Ishikawa (cell line): ENCODE measurements at regions not wholly inside any gene's neighbourhood (a gene's known extent, or its start where the extent isn't known, plus 50 kb on each side); places are given as distances from the start of the nearest gene placed in this dataset.

ENCODE experiments used
- CEBPB ChIP-seq: IDR thresholded peaks from 2 replicates; pipeline ENCODE4 v1.6.1; 2012
- CREB1 ChIP-seq: IDR thresholded peaks from 2 replicates; pipeline ENCODE4 v1.6.1; 2012; ENCODE audit warnings: low read depth
- EGR1 ChIP-seq: IDR thresholded peaks from 2 replicates; pipeline ENCODE4 v1.6.1; 2012
- EP300 ChIP-seq: IDR thresholded peaks from 2 replicates; pipeline ENCODE4 v1.6.1; 2012; ENCODE audit warnings: borderline replicate concordance
- FOXM1 ChIP-seq: IDR thresholded peaks from 2 replicates; pipeline ENCODE4 v1.6.1; 2012; ENCODE audit warnings: low read depth, borderline replicate concordance
- NFIC ChIP-seq: IDR thresholded peaks from 2 replicates; pipeline ENCODE4 v1.6.1; 2012
- RAD21 ChIP-seq: IDR thresholded peaks from 2 replicates; pipeline ENCODE4 v1.6.1; 2012; ENCODE audit warnings: low read depth
- TAF1 ChIP-seq: IDR thresholded peaks from 2 replicates; pipeline ENCODE4 v1.6.1; 2012; ENCODE audit warnings: low read depth, mild to moderate bottlenecking
- TCF12 ChIP-seq: IDR thresholded peaks from 2 replicates; pipeline ENCODE4 v1.6.1; 2012; ENCODE audit warnings: low read depth
- TEAD4 ChIP-seq: IDR thresholded peaks from 2 replicates; pipeline ENCODE4 v1.6.1; 2012
- YY1 ChIP-seq: IDR thresholded peaks from 2 replicates; pipeline ENCODE4 v1.6.1; 2012; ENCODE audit warnings: low read depth
- ZBTB7A ChIP-seq: IDR thresholded peaks from 2 replicates; pipeline ENCODE4 v1.6.1; 2012; ENCODE audit warnings: low read depth
- TF ChIP-seq, protein P1 (sequence below): IDR thresholded peaks from 2 replicates; pipeline ENCODE4 v1.6.1; 2012
- TF ChIP-seq, protein P2 (sequence below): IDR thresholded peaks from 2 replicates; pipeline ENCODE4 v1.6.1; 2012
- TF ChIP-seq, protein P3 (sequence below): IDR thresholded peaks from 2 replicates; pipeline ENCODE4 v1.6.1; 2012; ENCODE audit warnings: low read depth, mild to moderate bottlenecking

DNA sequence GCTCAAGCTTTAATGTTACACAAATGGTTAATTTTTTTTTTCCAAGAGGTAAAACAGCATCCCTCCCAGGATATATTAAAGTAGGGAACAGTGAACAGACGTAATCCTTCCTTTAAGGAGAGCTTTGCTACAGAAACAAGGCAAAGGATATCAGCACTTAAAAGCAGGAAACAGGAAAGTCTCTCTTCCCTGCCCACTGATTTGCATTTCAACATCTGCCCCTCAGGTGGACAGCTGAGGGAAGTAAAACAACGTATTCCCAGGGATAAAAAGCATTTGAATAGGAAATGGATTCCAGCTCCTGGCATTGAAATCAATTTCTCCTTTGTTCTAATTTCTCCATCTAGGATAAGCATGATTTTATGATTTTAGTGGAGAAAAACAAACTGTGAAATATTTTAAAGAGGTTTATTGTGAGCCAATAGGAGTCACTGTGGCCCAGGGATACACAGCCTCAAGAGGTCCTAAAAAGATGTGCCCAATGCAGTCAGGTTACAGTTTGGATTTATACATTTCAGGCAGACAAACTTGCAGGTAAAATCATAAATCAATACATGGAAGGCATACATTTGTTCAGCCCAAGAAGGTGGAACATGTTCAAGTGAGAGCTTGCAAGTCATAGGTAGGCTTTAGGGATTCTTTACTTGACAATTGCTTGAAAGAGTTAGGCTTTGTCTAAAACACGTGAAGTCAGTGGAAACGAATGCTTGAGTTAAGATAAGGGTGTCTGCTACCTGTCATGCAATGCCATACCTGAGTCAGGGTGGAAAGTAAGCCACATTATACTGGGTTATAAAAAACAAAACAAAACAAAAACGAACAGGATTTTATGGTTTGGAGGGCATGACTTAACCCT, 286.2 kb upstream of the VWC2 start:
- TF ChIP-seq TAF1, result no peak
- TF ChIP-seq RAD21, result no peak
- no peak for TF ChIP-seq ZBTB7A
- no peak for TF ChIP-seq EGR1
- TF ChIP-seq NFIC, result no peak
- TF ChIP-seq, protein P1, sequence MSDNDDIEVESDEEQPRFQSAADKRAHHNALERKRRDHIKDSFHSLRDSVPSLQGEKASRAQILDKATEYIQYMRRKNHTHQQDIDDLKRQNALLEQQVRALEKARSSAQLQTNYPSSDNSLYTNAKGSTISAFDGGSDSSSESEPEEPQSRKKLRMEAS, result no peak
- no peak for TF ChIP-seq CREB1
- TF ChIP-seq TEAD4, result no peak
- TF ChIP-seq, protein P2, sequence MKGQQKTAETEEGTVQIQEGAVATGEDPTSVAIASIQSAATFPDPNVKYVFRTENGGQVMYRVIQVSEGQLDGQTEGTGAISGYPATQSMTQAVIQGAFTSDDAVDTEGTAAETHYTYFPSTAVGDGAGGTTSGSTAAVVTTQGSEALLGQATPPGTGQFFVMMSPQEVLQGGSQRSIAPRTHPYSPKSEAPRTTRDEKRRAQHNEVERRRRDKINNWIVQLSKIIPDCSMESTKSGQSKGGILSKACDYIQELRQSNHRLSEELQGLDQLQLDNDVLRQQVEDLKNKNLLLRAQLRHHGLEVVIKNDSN, result no peak
- no peak for TF ChIP-seq TCF12

DNA sequence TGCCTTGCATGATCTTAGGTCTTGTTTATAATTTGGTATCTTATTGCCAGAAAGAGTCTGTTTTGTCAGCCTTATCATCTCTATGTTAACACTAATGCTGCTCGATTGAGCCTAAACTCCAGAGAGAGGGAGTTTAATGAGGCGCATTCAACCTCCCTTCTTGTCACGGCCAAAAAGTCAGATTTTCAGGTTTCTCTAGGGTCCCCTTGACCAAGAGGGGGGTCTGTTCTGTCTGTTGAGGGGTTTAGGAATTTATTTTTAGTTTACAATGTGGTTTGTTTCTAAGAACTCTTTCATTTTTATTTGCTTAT, 285.7 kb upstream of the VWC2 start:
- TF ChIP-seq EP300 (no peak), TCF12 (no peak), CEBPB (no peak), EGR1 (no peak), YY1 (no peak), NFIC (no peak), CREB1 (no peak), TAF1 (no peak), ZBTB7A (no peak), RAD21 (no peak), TEAD4 (no peak), FOXM1 (no peak)
- TF ChIP-seq, protein P3, sequence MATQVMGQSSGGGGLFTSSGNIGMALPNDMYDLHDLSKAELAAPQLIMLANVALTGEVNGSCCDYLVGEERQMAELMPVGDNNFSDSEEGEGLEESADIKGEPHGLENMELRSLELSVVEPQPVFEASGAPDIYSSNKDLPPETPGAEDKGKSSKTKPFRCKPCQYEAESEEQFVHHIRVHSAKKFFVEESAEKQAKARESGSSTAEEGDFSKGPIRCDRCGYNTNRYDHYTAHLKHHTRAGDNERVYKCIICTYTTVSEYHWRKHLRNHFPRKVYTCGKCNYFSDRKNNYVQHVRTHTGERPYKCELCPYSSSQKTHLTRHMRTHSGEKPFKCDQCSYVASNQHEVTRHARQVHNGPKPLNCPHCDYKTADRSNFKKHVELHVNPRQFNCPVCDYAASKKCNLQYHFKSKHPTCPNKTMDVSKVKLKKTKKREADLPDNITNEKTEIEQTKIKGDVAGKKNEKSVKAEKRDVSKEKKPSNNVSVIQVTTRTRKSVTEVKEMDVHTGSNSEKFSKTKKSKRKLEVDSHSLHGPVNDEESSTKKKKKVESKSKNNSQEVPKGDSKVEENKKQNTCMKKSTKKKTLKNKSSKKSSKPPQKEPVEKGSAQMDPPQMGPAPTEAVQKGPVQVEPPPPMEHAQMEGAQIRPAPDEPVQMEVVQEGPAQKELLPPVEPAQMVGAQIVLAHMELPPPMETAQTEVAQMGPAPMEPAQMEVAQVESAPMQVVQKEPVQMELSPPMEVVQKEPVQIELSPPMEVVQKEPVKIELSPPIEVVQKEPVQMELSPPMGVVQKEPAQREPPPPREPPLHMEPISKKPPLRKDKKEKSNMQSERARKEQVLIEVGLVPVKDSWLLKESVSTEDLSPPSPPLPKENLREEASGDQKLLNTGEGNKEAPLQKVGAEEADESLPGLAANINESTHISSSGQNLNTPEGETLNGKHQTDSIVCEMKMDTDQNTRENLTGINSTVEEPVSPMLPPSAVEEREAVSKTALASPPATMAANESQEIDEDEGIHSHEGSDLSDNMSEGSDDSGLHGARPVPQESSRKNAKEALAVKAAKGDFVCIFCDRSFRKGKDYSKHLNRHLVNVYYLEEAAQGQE, result no peak
- TF ChIP-seq, protein P2, result no peak
- TF ChIP-seq, protein P1, result no peak

DNA sequence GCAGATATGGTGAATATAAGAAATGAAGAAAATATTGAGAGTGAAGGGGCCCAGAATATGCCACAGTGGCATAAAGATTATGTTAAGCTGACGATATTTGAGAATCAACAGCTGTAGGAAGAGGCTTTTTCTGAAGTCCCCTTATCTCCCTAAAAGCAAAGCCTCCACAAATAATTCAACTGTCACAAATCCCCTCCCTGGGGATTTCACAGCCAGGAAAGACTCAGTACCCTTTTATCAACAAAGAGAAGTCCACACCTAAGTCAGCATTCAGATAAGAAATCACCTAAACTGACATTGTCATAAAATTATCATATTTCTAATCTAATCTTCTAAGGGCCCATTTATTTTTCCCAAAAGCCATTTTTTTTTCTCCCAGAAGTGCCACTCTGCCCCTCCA, 284.9 kb upstream of the VWC2 start:
- no peak for TF ChIP-seq TEAD4
- no peak for TF ChIP-seq TCF12
- TF ChIP-seq EP300, result no peak
- no peak for TF ChIP-seq YY1
- no peak for TF ChIP-seq EGR1
- no peak for TF ChIP-seq ZBTB7A
- no peak for TF ChIP-seq FOXM1
- no peak for TF ChIP-seq RAD21
- TF ChIP-seq, protein P3, result no peak
- TF ChIP-seq CEBPB, result no peak
- TF ChIP-seq, protein P1, result no peak
- TF ChIP-seq, protein P2, result no peak

DNA sequence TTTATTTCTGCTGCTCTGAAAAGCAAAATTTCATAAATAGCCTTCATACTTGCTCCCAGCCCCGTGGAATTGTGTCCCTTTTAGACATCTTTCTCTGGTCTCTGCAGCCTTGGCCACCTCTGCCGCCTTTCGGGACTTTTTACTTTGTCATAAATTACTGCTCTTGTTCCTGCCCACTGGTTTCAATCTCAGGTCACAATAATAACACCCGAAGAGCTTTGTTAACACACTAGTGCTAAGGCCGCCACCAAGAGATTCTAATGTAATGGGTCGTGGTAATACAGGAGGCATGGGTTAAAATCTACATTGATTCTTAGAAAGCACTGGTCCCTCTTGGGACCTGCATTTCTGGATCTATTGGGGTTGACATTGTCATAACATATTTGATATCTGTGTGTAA, 276.0 kb upstream of the VWC2 start:
- TF ChIP-seq TAF1 (no peak), TCF12 (no peak), CREB1 (no peak), TEAD4 (no peak), FOXM1 (no peak), NFIC (no peak), CEBPB (no peak), YY1 (no peak), RAD21 (no peak), EP300 (no peak), ZBTB7A (no peak), EGR1 (no peak)
- TF ChIP-seq, protein P2, result no peak
- TF ChIP-seq, protein P3, result no peak
- TF ChIP-seq, protein P1, result no peak
